GM21515 (cell line): ENCODE measurements at regions not wholly inside any gene's neighbourhood (a gene's known extent, or its start where the extent isn't known, plus 50 kb on each side); places are given as distances from the start of the nearest gene placed in this dataset.

Experiments used
- ATAC-seq: cut with Tn5 transposase; IDR thresholded peaks from one replicate; pipeline ENCODE4 v1.9.1; 2021; ENCODE audit not compliant: unreplicated experiment

- no peak for ATAC-seq
Observed at GRCh38 chr9:75609401-75609800, 281.1 kb upstream of the PCSK5 start.

- no peak for ATAC-seq
Observed at GRCh38 chr9:75610246-75610645, 280.2 kb upstream of the PCSK5 start.

GRCh38 chr9:75612205-75612604 is 278.3 kb upstream of the PCSK5 start:
- no peak for ATAC-seq

- ATAC-seq: no peak
Observed at GRCh38 chr9:75612754-75613153, 277.7 kb upstream of the PCSK5 start.

- no peak for ATAC-seq
Observed at GRCh38 chr9:75615284-75615683, 275.2 kb upstream of the PCSK5 start.

GRCh38 chr9:75616052-75616451 is 274.4 kb upstream of the PCSK5 start:
- ATAC-seq: no peak

GRCh38 chr9:75616841-75617566 is 273.5 kb upstream of the PCSK5 start:
- ATAC-seq: no peak

- no peak for ATAC-seq
Observed at GRCh38 chr9:75623462-75623861, 267.0 kb upstream of the PCSK5 start.

- no peak for ATAC-seq
Observed at GRCh38 chr9:75624998-75625397, 265.5 kb upstream of the PCSK5 start.

GRCh38 chr9:75626860-75627259 is 263.6 kb upstream of the PCSK5 start:
- no peak for ATAC-seq

GRCh38 chr9:75628952-75629351 is 261.5 kb upstream of the PCSK5 start:
- ATAC-seq: no peak

- no peak for ATAC-seq
Observed at GRCh38 chr9:75633451-75634057, 256.9 kb upstream of the PCSK5 start.

- ATAC-seq: no peak
Observed at GRCh38 chr9:75636427-75637045, 253.9 kb upstream of the PCSK5 start.

GRCh38 chr9:75639971-75640610 is 250.4 kb upstream of the PCSK5 start:
- ATAC-seq: no peak

GRCh38 chr9:75642522-75642921 is 248.0 kb upstream of the PCSK5 start:
- ATAC-seq: no peak

GRCh38 chr9:75644649-75645048 is 245.8 kb upstream of the PCSK5 start:
- ATAC-seq: no peak

GRCh38 chr9:75648034-75648433 is 242.4 kb upstream of the PCSK5 start:
- ATAC-seq: no peak

- ATAC-seq: no peak
Observed at GRCh38 chr9:75649060-75649459, 241.4 kb upstream of the PCSK5 start.

- no peak for ATAC-seq
Observed at GRCh38 chr9:75651709-75652108, 238.8 kb upstream of the PCSK5 start.

- no peak for ATAC-seq
Observed at GRCh38 chr9:75653335-75653734, 237.1 kb upstream of the PCSK5 start.

- no peak for ATAC-seq
Observed at GRCh38 chr9:75653750-75654149, 236.7 kb upstream of the PCSK5 start.

GRCh38 chr9:75657015-75657414 is 233.5 kb upstream of the PCSK5 start:
- no peak for ATAC-seq
